Fibroblast of lung (primary cell): ENCODE measurements at regions not wholly inside any gene's neighbourhood (a gene's known extent, or its start where the extent isn't known, plus 50 kb on each side); places are given as distances from the start of the nearest gene placed in this dataset.

Experiments
- EZH2 ChIP-seq: IDR thresholded peaks from 2 replicates; pipeline ENCODE4 v1.5.1; 2012; ENCODE audit warnings: low read length, control low read depth, mild to moderate bottlenecking; ENCODE audit errors: missing control alignments
- TF ChIP-seq, protein P1 (sequence below), 2 donors: IDR thresholded peaks in 1 of 2; conservative IDR thresholded peaks in 1 of 2; 1 replicate in 1 of 2; 2 replicates in 1 of 2; pipeline ENCODE4 v1.5.1; 2011 to 2012; ENCODE audit warnings: low read length in 2 of 2, control low read depth in 1 of 2, inconsistent platforms in 1 of 2, low read depth in 1 of 2, mild to moderate bottlenecking in 1 of 2

DNA sequence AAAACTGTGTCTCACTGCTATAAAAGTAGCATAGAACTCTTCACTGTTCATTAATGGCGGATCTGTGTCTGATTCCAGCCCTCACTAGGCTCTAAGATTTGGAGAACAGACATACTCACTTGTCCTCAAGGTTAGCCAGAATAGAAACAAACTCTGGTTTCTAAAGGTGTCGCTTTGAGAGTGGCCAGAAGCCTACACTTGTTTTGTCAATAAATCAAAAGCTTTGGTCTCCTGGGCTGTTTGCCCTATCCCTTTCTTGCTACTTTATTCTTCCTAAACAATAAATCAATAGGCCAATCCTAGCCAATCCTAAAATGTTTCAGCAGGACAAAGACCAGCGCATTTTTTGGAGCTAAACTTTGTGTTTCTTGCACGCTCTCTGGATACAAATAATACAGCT is 1064.6 kb upstream of the CHAC2 start:
- TF ChIP-seq, protein P1, sequence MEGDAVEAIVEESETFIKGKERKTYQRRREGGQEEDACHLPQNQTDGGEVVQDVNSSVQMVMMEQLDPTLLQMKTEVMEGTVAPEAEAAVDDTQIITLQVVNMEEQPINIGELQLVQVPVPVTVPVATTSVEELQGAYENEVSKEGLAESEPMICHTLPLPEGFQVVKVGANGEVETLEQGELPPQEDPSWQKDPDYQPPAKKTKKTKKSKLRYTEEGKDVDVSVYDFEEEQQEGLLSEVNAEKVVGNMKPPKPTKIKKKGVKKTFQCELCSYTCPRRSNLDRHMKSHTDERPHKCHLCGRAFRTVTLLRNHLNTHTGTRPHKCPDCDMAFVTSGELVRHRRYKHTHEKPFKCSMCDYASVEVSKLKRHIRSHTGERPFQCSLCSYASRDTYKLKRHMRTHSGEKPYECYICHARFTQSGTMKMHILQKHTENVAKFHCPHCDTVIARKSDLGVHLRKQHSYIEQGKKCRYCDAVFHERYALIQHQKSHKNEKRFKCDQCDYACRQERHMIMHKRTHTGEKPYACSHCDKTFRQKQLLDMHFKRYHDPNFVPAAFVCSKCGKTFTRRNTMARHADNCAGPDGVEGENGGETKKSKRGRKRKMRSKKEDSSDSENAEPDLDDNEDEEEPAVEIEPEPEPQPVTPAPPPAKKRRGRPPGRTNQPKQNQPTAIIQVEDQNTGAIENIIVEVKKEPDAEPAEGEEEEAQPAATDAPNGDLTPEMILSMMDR (conservative IDR thresholded peaks at IDR 0.05 in 1 of 2, IDR thresholded peaks at IDR 0.05 in 1 of 2; ENCODE audit: low read depth in 1 of 2, low read length in 2 of 2), result no peak
- no peak for TF ChIP-seq EZH2
